ENCODE measurements at regions not wholly inside any gene's neighbourhood (a gene's known extent, or its start where the extent isn't known, plus 50 kb on each side); places are given as distances from the start of the nearest gene placed in this dataset.

DNA sequence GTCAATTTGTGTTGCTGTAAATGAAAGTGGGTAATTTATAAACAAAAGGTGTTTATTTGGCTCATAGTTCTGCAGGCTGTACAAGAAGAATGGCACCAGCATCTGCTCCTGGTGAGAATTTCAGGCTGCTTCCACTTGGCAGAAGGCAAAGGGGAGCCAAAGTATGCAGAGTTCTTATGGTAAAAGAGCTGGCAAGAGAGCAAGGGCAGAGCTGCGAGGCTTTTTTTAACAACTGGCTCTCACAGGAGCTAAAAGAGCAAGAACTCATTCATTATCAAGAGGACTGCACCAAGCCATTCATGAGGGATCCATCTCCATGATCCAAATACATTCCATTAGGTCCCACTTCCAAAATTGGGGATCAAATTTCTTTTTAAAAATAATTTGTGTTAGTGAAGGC, 1712.7 kb downstream of the SLITRK5 start:
- no peak for TF ChIP-seq CTCF (IDR thresholded peaks at IDR 0.05)
- TF ChIP-seq NR3C1 (IDR thresholded peaks at IDR 0.05): no peak
- TF ChIP-seq RFX5 (IDR thresholded peaks at IDR 0.05): no peak
- no peak for TF ChIP-seq RAD21 (conservative IDR thresholded peaks at IDR 0.05 in 1 of 2, IDR thresholded peaks at IDR 0.05 in 1 of 2)
- TF ChIP-seq CBX2 (IDR thresholded peaks at IDR 0.05; ENCODE audit: borderline replicate concordance, low read depth): no peak
- TF ChIP-seq CEBPB (IDR thresholded peaks at IDR 0.05): no peak
- no peak for TF ChIP-seq FOSL2 (IDR thresholded peaks at IDR 0.05)
- TF ChIP-seq FOSL2 (CRISPR knock-in tag; IDR thresholded peaks at IDR 0.05): no peak
- TF ChIP-seq, protein P1, sequence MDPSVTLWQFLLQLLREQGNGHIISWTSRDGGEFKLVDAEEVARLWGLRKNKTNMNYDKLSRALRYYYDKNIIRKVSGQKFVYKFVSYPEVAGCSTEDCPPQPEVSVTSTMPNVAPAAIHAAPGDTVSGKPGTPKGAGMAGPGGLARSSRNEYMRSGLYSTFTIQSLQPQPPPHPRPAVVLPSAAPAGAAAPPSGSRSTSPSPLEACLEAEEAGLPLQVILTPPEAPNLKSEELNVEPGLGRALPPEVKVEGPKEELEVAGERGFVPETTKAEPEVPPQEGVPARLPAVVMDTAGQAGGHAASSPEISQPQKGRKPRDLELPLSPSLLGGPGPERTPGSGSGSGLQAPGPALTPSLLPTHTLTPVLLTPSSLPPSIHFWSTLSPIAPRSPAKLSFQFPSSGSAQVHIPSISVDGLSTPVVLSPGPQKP (IDR thresholded peaks at IDR 0.05; ENCODE audit: low read depth, low read length): no peak
- no peak for TF ChIP-seq HOXB5 (CRISPR knock-in tag; IDR thresholded peaks at IDR 0.05)
- no peak for TF ChIP-seq POLR2A (IDR thresholded peaks at IDR 0.05; ENCODE audit: low read length)
- TF ChIP-seq SREBF2 (IDR thresholded peaks at IDR 0.05): no peak
- no peak for TF ChIP-seq POLR2AphosphoS2 (conservative IDR thresholded peaks at IDR 0.05; ENCODE audit: low read length)
- TF ChIP-seq USF2 (IDR thresholded peaks at IDR 0.05): no peak
- no peak for TF ChIP-seq EP300 (IDR thresholded peaks at IDR 0.05)
